ENCODE measurements at regions not wholly inside any gene's neighbourhood (a gene's known extent, or its start where the extent isn't known, plus 50 kb on each side); places are given as distances from the start of the nearest gene placed in this dataset.

DNA sequence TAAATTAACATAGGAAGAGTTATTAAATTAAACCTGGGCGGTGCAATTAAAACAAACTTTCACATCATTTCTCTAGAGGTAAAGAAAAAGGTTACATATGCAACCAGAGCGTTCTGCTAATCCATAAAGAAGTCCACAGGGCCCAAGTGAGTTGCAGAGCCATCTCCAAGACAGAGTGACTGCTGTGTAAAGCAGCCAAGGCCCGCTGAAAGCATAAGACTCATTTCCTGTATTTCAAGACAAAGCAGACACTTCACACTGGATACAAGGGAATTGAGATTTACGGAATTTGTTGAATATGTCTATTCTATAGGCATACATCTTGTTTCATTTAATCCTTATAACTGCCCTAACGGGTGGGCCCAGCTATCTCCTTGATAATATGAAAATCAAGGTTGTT, 422.8 kb downstream of the CBLN4 start:
- H3K4me3 ChIP-seq (ENCODE audit: low read length) = no peak overlapping the region
- TF ChIP-seq, protein P1, sequence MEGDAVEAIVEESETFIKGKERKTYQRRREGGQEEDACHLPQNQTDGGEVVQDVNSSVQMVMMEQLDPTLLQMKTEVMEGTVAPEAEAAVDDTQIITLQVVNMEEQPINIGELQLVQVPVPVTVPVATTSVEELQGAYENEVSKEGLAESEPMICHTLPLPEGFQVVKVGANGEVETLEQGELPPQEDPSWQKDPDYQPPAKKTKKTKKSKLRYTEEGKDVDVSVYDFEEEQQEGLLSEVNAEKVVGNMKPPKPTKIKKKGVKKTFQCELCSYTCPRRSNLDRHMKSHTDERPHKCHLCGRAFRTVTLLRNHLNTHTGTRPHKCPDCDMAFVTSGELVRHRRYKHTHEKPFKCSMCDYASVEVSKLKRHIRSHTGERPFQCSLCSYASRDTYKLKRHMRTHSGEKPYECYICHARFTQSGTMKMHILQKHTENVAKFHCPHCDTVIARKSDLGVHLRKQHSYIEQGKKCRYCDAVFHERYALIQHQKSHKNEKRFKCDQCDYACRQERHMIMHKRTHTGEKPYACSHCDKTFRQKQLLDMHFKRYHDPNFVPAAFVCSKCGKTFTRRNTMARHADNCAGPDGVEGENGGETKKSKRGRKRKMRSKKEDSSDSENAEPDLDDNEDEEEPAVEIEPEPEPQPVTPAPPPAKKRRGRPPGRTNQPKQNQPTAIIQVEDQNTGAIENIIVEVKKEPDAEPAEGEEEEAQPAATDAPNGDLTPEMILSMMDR (conservative IDR thresholded peaks at IDR 0.05; ENCODE audit: low read depth, low read length) = no peak
- DNase-seq (ENCODE audit: low read depth) = no peak

DNA sequence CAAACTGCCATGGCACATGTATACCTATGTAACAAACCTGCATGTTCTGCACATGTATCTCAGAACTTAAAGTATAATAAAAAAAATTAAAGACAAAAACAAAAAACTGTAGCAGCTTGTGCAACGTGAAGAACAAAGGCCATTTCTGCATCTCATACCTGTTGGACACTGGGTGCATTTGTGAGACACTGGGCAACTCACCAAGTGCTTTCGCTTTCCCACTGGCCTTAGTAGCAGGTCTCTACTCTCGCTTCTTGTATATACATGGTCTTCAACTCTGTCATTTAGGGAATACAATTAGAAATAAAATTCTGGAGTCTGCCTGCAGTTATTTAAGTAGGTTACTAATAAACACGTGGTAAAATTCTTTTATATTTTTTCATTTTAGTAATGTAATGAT, 423.8 kb downstream of the CBLN4 start:
- TF ChIP-seq, protein P1 (conservative IDR thresholded peaks at IDR 0.05; ENCODE audit: low read depth, low read length) = no peak
- no peak overlapping the region for H3K4me3 ChIP-seq (ENCODE audit: low read length)
- DNase-seq (ENCODE audit: low read depth) = no peak

DNA sequence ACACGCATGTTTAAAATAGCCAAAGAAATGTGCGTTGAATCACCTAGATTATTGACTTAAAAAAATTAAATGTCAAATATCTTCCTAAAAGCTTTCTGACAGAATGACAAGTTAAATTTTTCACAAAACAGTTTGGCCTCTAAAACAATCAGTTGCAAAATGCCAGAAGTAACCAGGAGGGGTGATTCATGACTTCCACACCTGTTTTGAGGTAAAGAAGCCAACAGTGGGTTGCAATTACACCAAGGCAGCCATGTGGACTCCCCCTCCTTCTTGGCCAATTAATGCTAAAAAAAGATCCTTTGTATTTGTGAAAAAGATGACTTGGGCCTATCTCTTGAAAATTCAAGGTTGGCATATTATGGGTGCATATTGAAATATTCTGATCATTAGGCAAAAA, 424.8 kb downstream of the CBLN4 start:
- no peak for DNase-seq (ENCODE audit: low read depth)
- no peak overlapping the region for H3K4me3 ChIP-seq (ENCODE audit: low read length)
- TF ChIP-seq, protein P1 (conservative IDR thresholded peaks at IDR 0.05; ENCODE audit: low read depth, low read length) = no peak

DNA sequence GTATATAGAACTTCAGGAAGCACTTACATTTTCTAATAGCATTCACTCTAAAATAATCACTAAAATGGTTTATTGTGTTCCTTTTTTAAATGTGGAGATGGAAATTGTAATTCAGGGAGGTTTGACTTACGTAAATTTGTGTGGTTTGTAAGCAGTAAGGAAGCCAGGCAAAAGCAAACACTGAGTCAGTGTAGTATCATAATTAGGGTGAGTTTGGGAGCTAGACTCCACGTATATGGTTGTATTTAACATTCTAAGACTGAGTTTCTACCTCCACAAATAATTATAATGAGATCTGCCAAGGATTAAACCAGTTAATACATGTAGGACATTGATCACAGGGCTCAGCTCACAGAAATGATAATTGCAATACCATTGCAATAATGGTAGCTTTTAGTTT, 425.5 kb downstream of the CBLN4 start:
- DNase-seq (ENCODE audit: low read depth) = no peak
- TF ChIP-seq, protein P1 (conservative IDR thresholded peaks at IDR 0.05; ENCODE audit: low read depth, low read length) = no peak

DNA sequence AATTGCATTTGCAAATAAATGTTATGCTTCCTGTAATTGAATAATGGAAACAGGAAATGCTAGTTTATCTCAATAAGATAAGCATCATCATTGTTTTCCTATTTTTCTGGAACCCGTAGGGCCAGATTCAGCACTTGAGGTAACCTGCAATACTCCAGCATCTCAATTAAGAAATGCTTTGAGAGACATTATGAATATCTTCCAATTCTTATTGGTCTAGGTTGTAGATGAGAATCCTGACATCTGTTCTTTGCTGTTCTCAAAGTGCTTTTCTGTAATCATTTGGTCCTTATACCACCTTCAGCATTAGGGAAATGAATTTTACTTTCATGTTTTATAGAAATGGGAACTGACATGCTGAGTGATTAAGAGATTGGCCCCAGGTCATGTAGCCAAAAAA, 428.3 kb downstream of the CBLN4 start:
- DNase-seq (ENCODE audit: low read depth) = no peak
- TF ChIP-seq, protein P1 (conservative IDR thresholded peaks at IDR 0.05; ENCODE audit: low read depth, low read length) = no peak
- no peak overlapping the region for H3K4me3 ChIP-seq (ENCODE audit: low read length)

More for the DNA sequence above, 425.5 kb downstream of the CBLN4 start:
- H3K4me3 ChIP-seq (ENCODE audit: low read length) = no peak overlapping the region

DNA sequence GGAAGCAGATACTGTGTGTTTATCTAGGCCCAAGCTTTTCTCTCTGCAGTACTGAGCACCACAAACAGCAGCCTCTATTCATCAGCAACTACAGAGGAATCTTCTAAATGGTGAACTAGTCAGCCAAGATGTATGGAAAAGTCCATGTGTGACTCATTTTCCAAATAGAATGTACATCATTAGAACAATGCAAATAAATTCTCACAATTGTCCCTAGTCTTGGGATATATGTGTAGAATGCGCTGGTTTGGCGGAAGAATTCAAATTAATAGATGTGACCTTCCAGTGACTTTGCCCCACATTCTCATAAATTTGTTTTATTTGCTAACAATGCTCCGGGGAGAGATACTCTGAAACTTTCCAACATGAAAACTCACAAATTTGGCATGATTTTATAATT, 436.2 kb downstream of the CBLN4 start:
- H3K4me3 ChIP-seq (ENCODE audit: low read length) = no peak overlapping the region
- DNase-seq (ENCODE audit: low read depth) = no peak
- TF ChIP-seq, protein P1 (conservative IDR thresholded peaks at IDR 0.05; ENCODE audit: low read depth, low read length) = no peak

DNA sequence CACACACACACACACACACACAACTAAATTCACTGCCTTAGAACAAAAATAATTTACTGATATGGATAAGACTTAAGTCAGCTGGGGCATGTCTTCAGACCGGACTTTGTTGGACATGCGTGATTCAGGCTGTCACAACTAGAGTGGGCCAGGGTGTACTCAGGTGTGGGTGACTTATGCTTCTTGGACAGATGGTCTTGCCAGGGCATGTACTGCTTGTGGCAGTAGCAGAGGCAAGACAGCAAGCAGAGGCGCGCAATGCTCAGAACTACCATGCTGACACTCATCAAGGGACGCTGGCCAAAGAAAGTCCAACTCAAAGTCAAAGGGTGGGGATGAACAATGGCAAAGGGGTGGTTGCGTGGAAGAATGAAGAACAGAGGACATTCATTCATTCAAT, 437.5 kb downstream of the CBLN4 start:
- no peak overlapping the region for H3K4me3 ChIP-seq (ENCODE audit: low read length)
- DNase-seq (ENCODE audit: low read depth) = no peak
- TF ChIP-seq, protein P1 (conservative IDR thresholded peaks at IDR 0.05; ENCODE audit: low read depth, low read length) = no peak

All from retinal pigment epithelial cell (primary cell).